ENCODE measurements at regions not wholly inside any gene's neighbourhood (a gene's known extent, or its start where the extent isn't known, plus 50 kb on each side); places are given as distances from the start of the nearest gene placed in this dataset.
"Not testable (repeated sequence)": the region's sequence is repeated elsewhere in the genome, so short reads cannot be mapped to it uniquely, and the experiment has no call there.

DNA sequence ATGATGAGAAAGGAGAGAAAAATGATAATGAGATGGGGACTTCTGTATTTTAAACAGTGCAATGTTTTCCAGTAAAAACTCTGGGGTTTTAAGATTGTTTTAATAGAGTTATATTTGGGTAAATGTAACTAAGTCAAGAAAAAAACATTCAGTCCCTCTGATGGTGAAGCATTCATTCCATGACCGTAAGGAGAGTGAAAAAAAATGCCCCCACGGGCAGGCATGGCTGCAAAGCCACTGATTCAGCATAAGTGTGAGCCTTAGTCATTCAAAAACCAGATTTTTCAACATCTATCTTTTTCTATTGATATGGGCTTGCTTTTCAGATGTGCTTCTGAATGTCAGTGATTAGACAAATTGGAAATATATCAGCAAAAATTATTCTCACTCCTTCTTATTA lies 957.8 kb downstream of the SLC4A3 start:
- DNase-seq: no peak

DNA sequence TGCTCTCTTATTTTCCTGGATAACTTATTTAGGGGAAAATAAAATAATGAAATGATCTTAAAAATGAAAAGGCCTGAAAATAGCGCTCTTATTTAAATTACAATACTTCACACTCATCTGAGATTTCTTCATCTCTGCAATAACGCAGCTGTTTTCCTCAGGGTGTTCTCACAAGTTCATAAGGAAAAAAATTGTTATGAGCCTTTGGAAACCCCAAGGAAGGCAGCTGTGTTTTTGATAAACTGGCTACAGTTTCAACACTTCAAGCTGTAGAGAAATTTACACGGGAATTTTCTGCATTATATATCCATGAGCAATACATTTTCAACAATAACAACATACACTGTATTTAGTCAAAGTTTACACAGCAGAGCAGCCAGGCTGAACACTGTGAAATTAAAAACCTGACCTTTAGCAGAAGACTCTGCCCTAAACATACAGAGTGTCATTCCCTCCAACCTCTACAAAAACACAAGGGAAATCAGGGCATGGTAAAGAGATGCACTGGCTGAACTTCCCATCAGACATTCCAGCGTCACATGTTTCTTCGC lies 959.6 kb downstream of the SLC4A3 start:
- no peak for DNase-seq

DNA sequence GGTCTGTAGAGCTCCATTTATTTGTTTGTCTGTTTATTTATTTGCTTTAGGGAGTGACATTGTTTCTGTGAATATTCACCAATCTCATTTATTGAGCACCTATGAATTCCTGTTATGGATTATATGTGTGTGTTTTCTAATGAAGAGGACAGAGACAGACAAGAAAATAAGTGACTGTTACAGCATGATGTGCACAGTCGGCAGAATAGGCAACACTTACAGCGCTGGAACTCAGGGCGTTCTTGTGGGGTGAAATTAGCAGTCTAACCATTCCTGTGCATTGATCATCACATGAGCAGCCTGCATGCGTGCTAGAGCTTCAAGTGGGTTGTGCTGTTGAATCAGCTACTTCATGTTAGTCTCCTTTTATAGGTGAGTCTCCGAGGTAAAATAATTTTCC lies 960.7 kb downstream of the SLC4A3 start:
- DNase-seq: no peak

DNA sequence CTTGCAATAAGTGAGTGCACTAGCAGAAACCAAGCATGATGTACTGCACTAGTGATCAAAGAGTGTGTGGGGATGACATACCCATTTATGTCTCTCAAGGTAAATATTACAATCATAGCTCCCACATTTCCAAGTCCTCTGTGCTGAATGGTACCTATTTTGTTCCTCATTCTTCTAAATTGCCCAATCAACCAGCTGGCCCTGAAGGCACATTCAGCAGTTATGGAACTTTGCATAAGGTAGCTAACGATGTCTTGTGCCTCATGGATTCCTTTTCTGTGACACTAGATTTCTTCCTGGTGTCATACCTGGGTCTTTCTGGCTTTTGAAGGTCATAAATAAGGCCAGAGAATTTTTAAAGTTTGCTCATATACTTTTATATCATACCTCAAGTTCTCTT lies 963.0 kb downstream of the SLC4A3 start:
- no peak for DNase-seq

DNA sequence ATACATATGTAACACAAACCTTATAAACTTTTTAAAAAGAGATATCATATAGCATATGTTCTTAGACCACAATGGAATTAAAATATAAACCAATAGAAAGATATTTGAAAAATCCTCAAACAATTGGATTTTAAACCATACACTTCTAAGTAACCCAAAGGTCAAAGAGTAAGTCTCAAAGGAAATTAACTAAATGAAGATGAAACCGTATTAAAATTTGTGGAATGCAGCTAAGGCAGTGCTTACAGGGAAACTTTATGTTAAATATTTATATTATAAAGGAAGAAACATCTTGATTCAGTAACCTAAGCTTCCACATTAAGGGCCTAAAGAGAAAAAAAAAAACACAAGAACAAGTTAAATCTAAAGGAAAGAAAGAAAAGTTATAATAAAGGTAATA lies 966.1 kb downstream of the SLC4A3 start:
- no peak for DNase-seq

DNA sequence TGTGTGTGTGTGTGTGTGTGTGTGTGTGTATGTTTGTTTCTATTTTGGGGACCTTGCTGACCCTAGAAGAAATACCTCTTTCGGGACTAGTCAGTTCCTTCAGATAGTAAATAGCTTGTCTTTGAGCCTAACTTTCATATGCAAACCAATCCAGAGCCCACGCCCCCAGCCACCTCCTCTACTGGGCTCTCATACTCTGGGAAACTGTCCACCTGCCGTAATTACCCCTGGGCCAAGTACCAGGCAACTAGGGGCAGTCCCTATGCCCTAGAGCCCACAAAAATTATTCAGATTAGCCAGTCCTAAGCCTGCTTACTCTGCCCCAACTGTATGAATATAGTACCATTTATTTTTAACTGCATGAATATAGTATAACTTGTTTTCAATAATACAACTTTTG lies 970.4 kb downstream of the EPHA4 start:
- DNase-seq: no peak

DNA sequence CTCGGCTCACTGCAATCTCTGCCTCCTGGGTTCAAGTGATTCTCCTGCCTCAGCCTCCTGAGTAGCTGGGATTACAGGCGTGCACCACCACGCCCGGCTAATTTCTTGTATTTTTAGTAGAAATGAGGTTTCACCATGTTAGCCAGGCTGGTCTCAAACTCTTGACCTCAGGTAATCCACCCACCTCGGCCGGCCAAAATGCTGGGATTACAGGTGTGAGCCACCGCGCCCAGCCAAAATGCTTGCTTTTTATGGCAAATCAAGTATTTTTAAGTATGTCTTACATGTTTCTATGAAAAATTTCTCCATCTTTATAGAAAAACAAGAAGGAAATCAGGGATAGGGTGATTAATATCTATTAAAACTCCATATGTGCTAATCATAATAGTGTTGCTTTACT lies 959.1 kb downstream of the EPHA4 start:
- DNase-seq: not testable (repeated sequence)

DNA sequence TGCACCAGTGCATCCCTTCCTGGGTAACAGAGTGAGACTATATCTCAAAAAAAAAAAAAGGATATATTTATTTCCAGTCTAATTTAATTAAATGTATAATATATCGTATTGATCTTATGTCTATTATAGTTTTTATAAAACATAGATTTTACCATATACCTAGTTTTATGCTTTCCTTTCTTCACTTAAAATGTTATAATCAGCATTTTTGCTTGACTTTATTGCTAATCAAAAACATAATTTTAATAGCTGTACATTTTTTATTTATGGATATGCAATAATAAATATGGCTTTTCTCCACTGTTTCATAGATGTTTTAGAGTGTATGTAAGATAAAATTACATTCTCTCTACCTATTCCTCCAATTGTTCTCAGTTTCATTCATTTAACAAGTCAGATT lies 958.0 kb downstream of the EPHA4 start:
- DNase-seq: no peak

DNA sequence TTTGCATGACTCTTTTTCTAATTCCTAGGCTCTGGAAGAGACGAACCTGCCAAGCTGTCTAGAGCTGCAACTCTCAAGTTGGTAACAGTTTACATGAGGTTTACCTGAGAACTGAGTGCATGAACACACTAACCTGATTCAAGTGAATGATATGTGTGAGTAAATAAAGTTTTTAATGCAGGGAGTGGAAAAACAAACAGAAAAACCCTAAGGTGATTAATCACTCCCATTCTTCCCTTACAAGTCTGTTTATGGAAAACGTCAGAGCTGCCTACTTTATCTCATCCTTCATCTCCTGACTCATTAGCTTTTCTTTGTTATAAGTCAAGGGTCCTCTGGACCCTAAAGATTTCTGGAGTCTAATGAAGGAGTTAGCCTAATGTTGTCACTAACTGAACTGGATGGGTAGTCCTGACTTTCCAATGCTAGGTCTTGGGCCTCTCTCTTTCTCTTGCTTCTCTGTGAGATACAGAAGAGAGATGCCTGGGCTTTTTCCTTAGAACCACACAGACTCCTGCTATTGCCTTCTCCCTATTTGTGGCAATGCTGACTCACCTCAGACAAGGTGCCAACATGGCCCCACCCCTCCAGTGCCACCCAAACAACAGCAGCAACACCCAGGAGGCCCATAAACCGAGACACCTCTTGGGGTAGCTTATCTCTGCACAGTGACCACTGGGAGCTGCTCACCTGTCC lies 952.4 kb downstream of the EPHA4 start:
- no peak for DNase-seq

DNA sequence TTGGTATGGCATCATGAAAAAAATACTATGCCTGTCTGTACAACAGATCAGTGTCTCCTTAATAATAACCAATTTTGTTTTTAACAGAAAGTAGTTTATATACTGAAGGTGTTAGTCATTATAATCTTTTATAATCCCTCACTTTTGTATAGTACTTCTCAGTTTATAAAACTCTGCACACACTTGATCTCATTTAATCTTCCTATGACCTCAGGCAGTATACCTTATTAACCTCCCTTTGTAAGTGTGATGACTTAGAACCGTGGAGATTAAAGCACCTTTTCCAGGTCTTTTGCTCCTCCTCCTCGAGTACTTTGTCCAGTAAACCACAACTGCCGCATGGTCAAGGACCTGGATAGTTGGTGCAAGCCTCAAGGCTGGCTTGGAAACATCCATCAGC lies 945.5 kb downstream of the EPHA4 start:
- no peak for DNase-seq

DNA sequence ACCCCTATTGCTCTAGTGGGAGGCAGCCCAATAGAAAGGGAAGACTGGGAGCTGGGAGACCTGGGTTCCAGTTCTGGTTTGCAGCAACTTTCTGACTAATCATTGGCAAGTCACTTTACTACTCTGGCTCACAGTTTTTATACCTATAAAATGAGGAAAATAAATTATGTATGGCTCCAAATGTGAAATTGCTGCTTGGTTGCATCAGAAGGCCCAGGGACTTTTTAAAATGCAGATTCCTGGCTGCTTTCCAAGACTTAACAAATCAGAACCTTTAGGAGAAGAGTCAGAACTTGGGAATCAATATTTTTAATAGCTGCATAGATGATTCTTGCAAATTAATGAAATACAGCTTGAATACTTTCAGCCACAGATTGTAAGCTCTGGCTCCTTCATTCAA lies 943.9 kb downstream of the EPHA4 start:
- no peak for DNase-seq

DNA sequence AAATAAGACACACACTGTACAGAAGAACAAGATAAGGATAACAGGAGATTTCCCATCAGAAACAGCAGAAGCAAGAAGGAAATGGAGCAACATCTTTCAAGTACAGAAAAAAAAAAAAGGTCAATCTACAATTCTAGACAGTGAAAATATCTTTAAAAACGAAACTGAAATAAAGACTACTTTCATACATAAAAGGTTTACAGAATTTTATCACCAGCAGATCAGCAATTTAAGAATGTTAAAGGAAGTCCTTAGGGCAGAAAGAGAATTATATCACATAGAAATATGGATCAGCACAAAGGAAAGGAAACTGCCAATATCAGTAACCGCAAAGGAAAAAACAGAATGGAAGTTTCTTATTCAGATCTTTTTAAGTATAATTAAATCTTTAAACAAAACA lies 931.0 kb downstream of the EPHA4 start:
- no peak for DNase-seq

DNA sequence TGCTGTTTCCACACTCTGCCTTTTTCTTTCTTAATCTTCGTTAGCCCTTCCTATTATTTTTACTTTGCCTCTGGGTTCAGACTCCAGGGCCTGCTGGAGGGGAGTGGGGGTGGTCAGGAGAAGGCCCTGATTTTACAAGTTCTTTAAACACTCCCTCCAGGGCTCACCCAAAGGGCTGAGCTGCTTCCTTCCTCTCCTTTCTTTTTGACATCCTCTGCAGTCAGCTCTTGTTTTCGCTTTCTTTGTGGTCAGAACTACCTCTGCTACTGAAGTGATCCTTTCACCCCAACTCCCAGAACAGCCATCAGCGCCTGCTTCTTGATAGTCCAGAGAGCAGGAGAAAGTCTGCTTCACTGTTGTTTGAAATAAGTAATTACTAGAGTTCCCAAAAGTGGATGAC lies 925.7 kb downstream of the EPHA4 start:
- DNase-seq: no peak

DNA sequence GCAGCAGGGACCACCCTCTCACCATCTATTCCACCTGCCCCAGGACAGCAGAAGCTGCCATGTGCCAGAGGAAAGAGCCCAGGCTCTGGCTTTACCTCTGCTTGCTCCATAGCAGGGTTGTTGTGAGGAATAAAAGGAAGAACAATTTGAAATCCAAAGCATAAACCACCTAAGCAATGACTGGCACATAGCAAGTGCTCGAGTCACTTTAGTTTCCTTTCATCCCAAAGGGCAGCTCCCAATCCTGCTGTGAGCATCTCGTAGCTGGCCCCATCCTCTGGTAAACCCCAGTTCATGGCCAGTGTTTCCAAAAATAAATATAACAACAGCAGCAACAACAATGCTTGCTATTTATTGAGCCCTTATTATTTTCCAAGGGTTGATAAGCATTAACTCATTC lies 923.5 kb downstream of the EPHA4 start:
- DNase-seq: no peak

DNA sequence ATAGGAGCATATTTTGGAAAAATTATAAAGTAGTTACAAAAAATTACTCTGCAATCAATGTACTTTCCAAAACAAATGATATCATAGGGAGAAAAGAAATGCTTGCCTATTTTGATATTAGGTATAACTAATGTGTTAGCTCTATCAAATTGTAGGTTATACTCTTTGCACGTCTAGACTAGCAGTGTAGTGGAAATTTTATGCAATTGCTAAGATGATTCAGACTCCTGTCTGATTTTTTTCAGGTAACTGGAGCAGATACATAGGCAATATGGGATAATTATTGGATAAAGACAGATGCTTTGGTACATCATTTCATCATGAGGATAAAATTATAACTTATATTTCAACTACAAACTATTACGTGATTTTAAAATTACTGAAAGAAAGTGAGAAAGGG lies 918.3 kb downstream of the EPHA4 start:
- no peak for DNase-seq

DNA sequence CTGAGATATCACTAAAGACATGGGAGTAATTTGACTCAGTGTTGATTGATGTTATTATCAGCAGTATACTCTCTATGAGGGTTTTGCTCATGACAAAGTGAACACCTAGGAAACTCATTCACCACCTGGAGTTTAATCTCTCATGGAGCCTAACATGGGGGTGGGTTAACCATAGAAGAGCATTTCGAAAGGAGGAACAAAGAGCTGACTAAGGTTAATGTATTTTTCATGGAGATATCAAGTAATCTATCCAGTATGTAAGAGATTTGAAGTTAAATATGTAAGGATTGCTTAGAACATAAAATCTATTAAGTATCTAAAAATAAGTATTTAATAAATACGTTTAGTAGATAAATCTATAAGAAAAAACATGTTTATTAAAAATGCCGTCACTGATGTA lies 917.8 kb downstream of the EPHA4 start:
- DNase-seq: no peak

DNA sequence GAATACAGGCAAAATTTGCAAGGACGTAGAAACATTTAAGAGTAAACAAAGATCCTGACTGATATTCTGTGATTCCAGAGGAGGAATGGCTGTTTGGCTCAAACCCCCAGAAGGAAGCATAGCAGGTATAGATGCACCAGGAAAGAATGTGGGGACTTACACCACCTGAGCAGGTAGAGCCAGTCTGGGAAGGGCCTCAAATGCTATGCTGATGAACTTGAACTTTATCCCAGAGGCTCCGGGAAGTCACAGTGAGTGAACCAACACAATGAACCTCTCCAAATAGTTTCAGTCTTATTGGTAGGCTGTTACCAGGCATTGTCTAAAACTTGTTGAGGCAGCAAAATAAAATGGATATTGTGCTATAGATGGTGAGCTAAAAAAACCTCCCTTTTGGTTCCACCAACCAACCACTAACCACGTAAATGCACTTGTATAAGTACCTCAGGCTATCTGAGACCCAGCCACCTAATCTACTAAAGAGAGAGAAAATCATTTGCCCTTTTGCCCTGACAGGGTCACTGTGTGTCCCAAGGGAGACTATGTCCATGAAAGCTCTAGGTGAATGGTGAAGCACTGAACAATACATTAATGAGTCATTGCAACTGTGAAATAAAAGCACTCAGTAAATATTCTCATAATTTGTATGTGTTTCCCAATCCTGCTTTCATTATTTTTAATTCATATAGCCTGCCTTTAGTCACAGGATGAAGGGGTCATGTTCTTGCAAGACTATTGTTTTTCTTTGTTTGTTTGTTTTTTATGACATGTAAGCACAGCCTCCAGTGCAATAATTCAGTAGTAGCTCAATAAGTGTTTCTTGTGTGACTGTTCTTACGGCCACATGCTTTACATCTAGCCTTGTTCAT lies 911.6 kb downstream of the EPHA4 start:
- no peak for DNase-seq

DNA sequence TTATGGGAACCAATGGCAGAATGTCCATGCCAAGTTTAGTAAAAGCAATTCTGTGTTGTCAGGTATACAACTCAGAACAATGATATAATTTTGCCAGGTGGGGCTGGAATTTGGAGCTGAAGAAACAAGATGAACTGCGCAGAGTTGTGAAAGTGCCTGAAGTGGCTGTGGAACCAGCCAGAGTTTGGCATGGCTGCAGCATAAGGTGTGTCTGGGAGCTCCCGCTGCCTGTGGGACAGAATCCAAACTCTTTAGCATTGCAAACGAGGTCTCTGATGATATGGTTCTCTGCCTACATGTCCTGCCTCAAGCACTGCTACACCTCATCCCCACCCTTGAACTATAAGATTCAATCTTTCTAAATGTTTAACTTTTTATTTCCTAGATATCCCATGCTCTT lies 909.7 kb downstream of the EPHA4 start:
- no peak for DNase-seq

DNA sequence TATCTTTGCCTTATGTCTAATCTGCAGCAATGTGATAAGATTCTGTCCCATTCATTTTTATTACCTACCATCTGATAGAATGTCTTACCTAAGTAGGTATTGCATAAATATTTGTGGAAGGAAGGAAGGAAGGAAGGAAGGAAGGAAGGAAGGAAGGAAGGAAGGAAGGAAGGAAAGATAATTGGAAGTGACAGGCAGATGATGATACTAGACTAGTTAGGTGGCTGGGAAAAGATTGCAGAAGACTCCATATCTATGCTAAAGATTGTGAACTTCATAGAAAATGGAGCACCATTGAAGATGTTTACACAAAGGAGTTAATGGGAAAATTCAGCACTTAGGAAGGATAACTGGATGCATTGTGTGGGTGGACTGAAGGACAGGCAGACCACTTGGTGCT lies 909.0 kb downstream of the EPHA4 start:
- no peak for DNase-seq

DNA sequence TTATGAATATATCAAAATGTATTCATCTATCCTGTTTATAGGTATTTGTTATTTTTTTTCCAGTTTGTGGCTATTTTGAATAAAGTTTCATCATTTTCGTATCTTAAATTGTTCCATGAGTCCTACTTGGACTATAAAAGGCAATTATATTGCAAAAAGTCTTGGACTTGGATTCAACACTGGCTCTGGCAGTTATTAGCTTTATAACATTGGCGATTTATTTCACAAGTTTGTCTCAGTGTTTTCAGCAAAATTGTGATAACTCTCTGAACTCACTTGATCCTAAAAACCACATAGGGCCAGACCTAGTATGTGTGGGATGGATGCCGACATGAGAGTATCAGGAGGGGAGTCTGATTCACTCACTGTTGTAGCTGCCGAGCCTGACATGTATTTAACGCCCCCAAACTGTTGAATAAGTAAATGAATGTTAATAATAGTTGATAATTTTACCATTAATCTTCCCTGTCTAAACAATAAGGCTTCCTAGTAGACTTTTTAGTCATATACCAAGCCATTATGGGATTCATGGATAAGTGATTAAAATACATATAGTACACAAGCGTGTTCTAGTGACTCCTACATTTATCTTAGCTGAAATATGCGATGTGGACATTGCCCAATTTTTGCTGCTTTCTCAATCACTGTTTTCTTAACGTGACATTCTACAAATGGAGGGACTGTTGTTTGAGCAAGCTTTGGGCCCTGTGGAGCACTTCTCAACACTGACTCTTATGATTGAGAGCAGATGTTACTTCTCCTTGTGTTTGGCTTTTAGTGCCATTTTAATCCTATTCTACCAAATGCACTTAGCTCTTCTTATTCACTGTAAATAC lies 907.6 kb downstream of the EPHA4 start:
- DNase-seq: no peak

DNA sequence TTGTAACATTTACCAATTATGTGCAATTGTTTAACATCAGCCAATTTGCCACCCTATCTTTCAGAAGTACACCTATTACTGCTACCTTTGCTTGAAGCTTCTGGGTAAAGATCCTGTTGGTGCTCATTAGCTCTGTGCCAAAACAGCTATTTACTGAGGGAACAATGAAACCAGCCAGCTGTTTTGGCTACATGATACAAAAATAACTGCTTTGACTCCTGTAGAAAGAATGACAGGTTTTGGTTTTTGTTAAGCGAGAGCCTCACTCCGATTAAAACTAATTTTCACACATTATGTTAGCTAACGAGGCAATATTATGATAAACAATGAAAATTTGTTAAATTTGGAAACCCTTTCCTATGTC lies 907.0 kb downstream of the EPHA4 start:
- DNase-seq: no peak

DNA sequence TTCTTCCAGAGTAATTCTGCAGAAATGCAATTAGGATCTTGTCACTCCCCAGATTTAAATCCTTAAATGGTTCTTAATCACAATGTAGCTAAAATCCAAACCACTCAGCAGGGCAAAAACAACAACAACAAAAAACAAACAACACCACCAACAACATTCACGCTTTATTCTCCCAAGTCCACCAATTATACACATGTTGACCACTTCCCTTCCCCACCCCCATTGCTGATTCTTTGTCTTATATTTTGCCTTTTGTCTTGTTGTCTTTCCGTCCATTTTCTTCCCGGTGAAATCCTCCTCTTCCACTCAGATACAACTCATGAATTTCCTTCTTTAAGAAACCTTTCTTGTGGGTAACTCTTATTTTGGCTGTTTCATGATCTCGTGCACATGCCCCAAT lies 902.8 kb downstream of the EPHA4 start:
- DNase-seq: no peak

DNA sequence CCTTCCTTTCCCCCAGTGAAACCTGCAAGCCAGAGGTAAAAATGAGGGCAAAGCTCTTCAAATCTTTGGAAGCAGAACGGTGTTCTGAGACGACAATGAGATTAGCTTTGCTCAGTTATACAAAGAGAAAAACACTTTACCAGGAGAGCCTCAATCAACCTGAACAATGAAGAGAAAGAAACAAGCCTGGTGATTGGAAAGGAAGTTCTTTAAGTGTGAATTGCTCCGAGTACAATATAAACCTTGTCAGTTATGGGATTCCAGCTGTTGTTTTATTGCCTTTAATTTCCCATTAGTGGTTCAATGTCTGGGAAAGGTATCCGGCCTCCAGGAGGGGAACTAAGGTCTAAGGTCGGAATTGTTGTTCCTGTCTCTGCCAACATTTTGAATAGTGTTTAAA lies 901.6 kb downstream of the EPHA4 start:
- DNase-seq: no peak

All from CD4-positive, alpha-beta T cell treated with Interleukin-4 for 4 hours (primary cell).